ENCODE measurements at regions not wholly inside any gene's neighbourhood (a gene's known extent, or its start where the extent isn't known, plus 50 kb on each side); places are given as distances from the start of the nearest gene placed in this dataset.

- CTCF ChIA-PET: interaction anchor here (1.0 kb wide), 1 partner anchor 10 kb away, joined by 3 read pairs; no protein-coding TSS in a partner anchor
- Histone ChIP-seq H2BK5ac (ENCODE audit: low read depth, low read length, poor library complexity, severe bottlenecking) (peak overlapping the region; percentile 88), H3K4me2 (ENCODE audit: low read depth, low read length) (no peak overlapping the region), H4K8ac (ENCODE audit: low read depth in 2 of 2, low read length in 2 of 2) (peak overlapping the region; percentile 46 to 87; a peak in 3 of 4 replicates), H2AK9ac (replicated peaks; ENCODE audit: low read depth, low read length, poor library complexity) (no peak overlapping the region), H4K91ac (ENCODE audit: insufficient read depth, low read depth, low read length) (peak overlapping the region; percentile 84), H3K4me3 (ENCODE audit: insufficient read depth, low read depth, low read length) (no peak overlapping the region), H3K9me3 (ENCODE audit: control insufficient read depth, insufficient read depth, low read length) (no peaks in the 10 kb centered on the region), H3K36me3 (ENCODE audit: control insufficient read depth, insufficient read depth, low read length) (no peaks in the 10 kb centered on the region), H2BK15ac (ENCODE audit: low read depth, low read length) (peak overlapping the region; percentile 80; the same call in 1 of the 3 replicates), H3K4ac (ENCODE audit: low read depth, low read length) (peak overlapping the region; percentile 86), H2AFZ (replicated peaks; ENCODE audit: low read length, poor library complexity) (peak overlapping the region; percentile 34), H3K9ac (ENCODE audit: low read depth, low read length) (no peak overlapping the region; the same call in 1 of the 2 replicates), H3K9me1 (ENCODE audit: insufficient read depth, low read length) (peaks cover 15% of the 10 kb centered on the region), H2AK5ac (ENCODE audit: low read depth, low read length) (peak overlapping the region; percentile 74; the same call in 1 of the 2 replicates), H3K56ac (ENCODE audit: extremely low read depth, insufficient read depth, low read length) (no peak overlapping the region), H2BK120ac (ENCODE audit: low read depth, low read length) (peak overlapping the region; percentile 96), H3K79me1 (ENCODE audit: low read depth in 1 of 2, low read length in 2 of 2) (no peaks in the 10 kb centered on the region), H3K14ac (replicated peaks; ENCODE audit: low read depth, low read length) (peak overlapping the region; percentile 96), H3K27me3 (ENCODE audit: control insufficient read depth, insufficient read depth, low read length) (no peaks in the 10 kb centered on the region), H2BK20ac (ENCODE audit: low read depth, low read length) (peak overlapping the region; percentile 96), H3K27ac (ENCODE audit: insufficient read depth, low read length) (0 out of 2 replicates have a peak overlapping the region, but pooled peaks have one; percentile 3), H3K18ac (ENCODE audit: low read depth, low read length) (peak overlapping the region; percentile 80; the same call in 1 of the 2 replicates), H3K4me1 (ENCODE audit: control insufficient read depth, insufficient read depth, low read length) (peaks cover 21% of the 10 kb centered on the region; the same call in 1 of the 2 replicates), H4K5ac (ENCODE audit: low read depth, low read length) (peak overlapping the region; percentile 85), H4K20me1 (ENCODE audit: insufficient read depth, low read length) (no peaks in the 10 kb centered on the region), H3K23ac (ENCODE audit: low read depth, low read length) (peak overlapping the region; percentile 64; the same call in 1 of the 2 replicates)
- TF ChIP-seq MXI1 (IDR thresholded peaks at IDR 0.05; ENCODE audit: borderline replicate concordance, low read depth, low read length): no peak
- TF ChIP-seq CHD1 (IDR thresholded peaks at IDR 0.05; ENCODE audit: low read depth, low read length): no peak
- TF ChIP-seq RCOR1 (IDR thresholded peaks at IDR 0.05; ENCODE audit: insufficient replicate concordance, low read length): no peak
- no peak for TF ChIP-seq MAFK (IDR thresholded peaks at IDR 0.05; ENCODE audit: low read depth, low read length)
- TF ChIP-seq NFE2L2 (IDR thresholded peaks at IDR 0.05; ENCODE audit: low read depth, low read length): no peak
- TF ChIP-seq SMC3 (IDR thresholded peaks at IDR 0.05; ENCODE audit: low read depth, low read length): no peak
- TF ChIP-seq CEBPB (IDR thresholded peaks at IDR 0.05; ENCODE audit: low read depth, low read length): no peak
- TF ChIP-seq ELK1 (IDR thresholded peaks at IDR 0.05; ENCODE audit: borderline replicate concordance, low read depth, low read length): no peak
- TF ChIP-seq RAD21 (IDR thresholded peaks at IDR 0.05; ENCODE audit: low read length): no peak
- TF ChIP-seq USF2 (IDR thresholded peaks at IDR 0.05; ENCODE audit: low read depth, low read length): no peak
- no CpG with 5 or more reads among the region's 5 CpGs for WGBS, 2 experiments (ENCODE audit: extremely low coverage in 2 of 2, insufficient read length in 1 of 2)
- no peak for DNase-seq
- ATAC-seq (ENCODE audit: low read depth): no peak
- in situ Hi-C loops (cut with MboI; ENCODE audit: low sequenced_read_pairs) (no loop called here), dilution Hi-C loops (cut with HindIII; ENCODE audit: low sequenced_read_pairs, unreplicated experiment) (no loop called here), intact Hi-C loops (cut with micrococcal nuclease) (no loop called here)
- BruUV-seq (replicated peaks): no TSS peak
- POLR2A ChIA-PET (ENCODE audit: unreplicated experiment): no interaction called here
These were observed 328.9 kb downstream of the TDRD15 start for GRCh38 chr2:21452678-21453077.

All from IMR-90 (cell line).